Ascending aorta (tissue), 2 donors: ENCODE measurements at regions not wholly inside any gene's neighbourhood (a gene's known extent, or its start where the extent isn't known, plus 50 kb on each side); places are given as distances from the start of the nearest gene placed in this dataset.

Experiments
- DNase-seq, 2 donors: peaks; one replicate each; pipeline ENCODE4 v3.0.0-alpha.2; 2019; ENCODE audit warnings: low spot score in 2 of 2
- H3K27ac ChIP-seq, 2 donors: fragments of 200-600 bp; sonication (generic); one replicate each; pipeline ENCODE4 v1.5.1; 2016 to 2017; ENCODE audit warnings: mild to moderate bottlenecking in 1 of 2
- H3K27me3 ChIP-seq: fragments of 200-600 bp; sonication (generic); one replicate; pipeline ENCODE4 v1.5.1; 2017
- H3K36me3 ChIP-seq, 2 donors: fragments of 200-600 bp; sonication (generic); one replicate each; pipeline ENCODE4 v1.5.1; 2016
- H3K4me1 ChIP-seq, 2 donors: fragments of 200-600 bp; sonication (generic); one replicate each; pipeline ENCODE4 v1.5.1; 2016 to 2017; ENCODE audit warnings: mild to moderate bottlenecking in 1 of 2
- H3K4me3 ChIP-seq, 2 donors: fragments of 200-600 bp; sonication (generic); one replicate each; pipeline ENCODE4 v1.5.1; 2016 to 2017; ENCODE audit warnings: mild to moderate bottlenecking in 1 of 2
- H3K9me3 ChIP-seq, 2 donors: fragments of 200-600 bp; sonication (generic); one replicate each; pipeline ENCODE4 v1.5.1; 2016
- intact Hi-C: fragments of 100-400 bp; cut with DNase I; formaldehyde crosslinking; loops from one replicate; pipeline ENCODE4 v1.15.1; 2023
- TF ChIP-seq, protein P1 (sequence below), 3 experiments: fragments of 200-600 bp in 2 of 3; fragments of 450-650 bp in 1 of 3; sonication (generic) in 2 of 3; IDR thresholded peaks; one replicate each; pipeline ENCODE4 v1.5.1; 2016 to 2019; ENCODE audit warnings: antibody characterized with exemption in 3 of 3, mild to moderate bottlenecking in 1 of 3, moderate library complexity in 1 of 3

DNA sequence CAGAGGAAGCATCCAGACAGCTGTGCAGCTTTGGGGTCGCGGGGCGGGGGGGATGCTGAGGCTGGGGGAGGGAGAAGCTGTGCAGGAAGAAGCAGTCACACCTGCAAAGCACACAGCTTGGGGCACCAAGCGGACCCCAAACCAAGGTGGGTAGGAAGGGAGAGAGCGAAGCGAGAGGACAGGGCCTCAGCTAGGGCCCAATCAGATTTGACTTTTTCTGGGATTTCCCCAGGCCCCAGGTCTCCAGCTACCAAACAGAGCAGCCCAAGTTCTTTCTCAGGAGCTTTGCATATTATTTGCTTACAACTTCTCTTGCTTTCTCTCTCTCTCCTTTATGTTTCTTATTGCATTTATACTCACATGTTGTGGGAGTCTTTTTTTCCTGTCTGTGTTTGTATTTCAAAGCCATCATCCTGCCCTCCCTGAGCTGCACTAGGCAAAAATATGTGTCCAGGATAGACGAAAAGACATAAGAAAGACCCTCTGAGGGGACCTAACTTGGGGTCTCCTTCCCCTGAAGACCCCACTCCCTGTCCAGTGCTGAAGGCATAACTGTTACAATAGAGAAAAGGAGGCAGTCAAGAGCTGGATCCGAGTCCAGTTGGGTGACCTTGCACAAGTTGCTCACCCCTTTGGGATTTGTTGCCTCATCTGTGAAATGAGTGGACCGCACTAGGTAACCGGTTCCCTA, 50.6 kb upstream of the SMNDC1 start:
- Histone ChIP-seq H3K27me3 (no peaks in the 10 kb centered on the region), H3K27ac (no peak overlapping the region), H3K9me3 (no peaks in the 10 kb centered on the region), H3K4me3 (no peak overlapping the region), H3K4me1 (peaks cover 0 to 3% of the 10 kb centered on the region in 2 donors), H3K36me3 (no peaks in the 10 kb centered on the region)
- no peak for DNase-seq
- intact Hi-C loops, result no loop called here
- TF ChIP-seq, protein P1, sequence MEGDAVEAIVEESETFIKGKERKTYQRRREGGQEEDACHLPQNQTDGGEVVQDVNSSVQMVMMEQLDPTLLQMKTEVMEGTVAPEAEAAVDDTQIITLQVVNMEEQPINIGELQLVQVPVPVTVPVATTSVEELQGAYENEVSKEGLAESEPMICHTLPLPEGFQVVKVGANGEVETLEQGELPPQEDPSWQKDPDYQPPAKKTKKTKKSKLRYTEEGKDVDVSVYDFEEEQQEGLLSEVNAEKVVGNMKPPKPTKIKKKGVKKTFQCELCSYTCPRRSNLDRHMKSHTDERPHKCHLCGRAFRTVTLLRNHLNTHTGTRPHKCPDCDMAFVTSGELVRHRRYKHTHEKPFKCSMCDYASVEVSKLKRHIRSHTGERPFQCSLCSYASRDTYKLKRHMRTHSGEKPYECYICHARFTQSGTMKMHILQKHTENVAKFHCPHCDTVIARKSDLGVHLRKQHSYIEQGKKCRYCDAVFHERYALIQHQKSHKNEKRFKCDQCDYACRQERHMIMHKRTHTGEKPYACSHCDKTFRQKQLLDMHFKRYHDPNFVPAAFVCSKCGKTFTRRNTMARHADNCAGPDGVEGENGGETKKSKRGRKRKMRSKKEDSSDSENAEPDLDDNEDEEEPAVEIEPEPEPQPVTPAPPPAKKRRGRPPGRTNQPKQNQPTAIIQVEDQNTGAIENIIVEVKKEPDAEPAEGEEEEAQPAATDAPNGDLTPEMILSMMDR (IDR thresholded peaks at IDR 0.05), result no peak

DNA sequence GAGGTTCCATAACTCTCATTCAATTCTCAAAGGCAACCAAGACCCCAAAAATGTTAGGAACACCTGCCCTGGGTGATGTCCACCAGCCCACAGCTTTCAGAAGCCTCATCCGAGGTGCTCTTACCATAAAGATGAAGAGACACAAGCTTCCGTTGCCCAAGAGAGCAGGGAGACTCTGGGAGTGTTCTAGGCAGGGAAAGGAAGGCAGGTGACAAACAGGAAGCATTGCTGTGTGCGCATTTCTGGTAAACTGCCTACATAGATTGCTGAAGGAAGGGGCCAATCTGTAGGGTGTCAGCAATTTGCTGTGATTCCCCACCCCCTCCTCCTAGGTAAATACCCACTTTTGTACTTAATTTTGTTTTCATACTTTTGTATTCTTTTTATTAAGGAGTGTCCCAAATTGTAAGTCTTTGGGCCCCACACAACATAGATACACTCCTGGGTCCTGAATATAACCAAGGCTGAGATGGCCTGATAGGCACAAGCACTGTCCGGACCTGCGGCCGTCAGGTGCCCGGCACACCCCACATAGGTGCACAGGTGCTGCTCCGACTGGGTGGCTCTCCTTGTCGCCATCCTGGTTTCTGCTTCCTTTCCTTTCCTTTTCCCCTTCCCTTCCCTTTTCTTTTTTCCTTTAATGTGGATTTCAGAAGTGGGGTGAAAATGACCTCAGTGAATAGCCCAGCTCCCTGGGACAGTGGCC, 51.4 kb upstream of the SMNDC1 start:
- H3K9me3 ChIP-seq, result no peaks in the 10 kb centered on the region
- intact Hi-C loops, result no loop called here
- H3K27ac ChIP-seq, result no peak overlapping the region
- no peak for DNase-seq
- no peaks in the 10 kb centered on the region for H3K27me3 ChIP-seq
- TF ChIP-seq, protein P1 (IDR thresholded peaks at IDR 0.05), result no peak
- peaks cover 0 to 3% of the 10 kb centered on the region in 2 donors for H3K4me1 ChIP-seq
- H3K4me3 ChIP-seq, result no peak overlapping the region
- H3K36me3 ChIP-seq, result no peaks in the 10 kb centered on the region

DNA sequence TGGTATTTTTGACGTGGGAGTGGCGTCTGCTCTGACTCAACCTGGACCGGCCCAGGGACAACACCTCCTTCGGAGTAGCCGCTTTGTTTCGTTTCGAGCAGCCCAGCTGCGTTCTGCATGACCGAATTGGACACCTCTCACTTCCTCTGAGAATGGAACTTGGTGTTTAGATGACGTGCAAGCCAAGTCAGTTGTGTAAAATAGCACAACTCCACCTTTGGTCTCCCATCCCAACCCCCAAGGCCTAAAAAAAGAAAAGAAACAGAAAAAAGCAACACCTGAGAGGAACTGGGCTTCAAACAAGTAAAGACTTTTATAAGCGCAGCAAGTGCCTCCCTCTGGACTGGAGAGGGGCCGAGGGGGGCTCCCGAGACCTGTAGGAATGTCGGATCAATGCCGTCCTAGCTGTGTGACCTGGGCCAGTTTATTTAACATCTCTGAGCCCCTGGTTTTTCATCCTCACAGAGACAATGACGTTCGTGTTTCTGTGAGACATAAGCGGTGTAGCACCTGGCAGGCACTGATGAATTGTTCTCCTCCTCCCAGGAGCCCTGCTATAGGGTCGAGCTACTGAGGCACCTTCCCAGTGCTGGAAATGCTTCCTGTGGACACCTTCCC, 52.0 kb upstream of the SMNDC1 start:
- Histone ChIP-seq H3K9me3 (no peaks in the 10 kb centered on the region), H3K36me3 (no peaks in the 10 kb centered on the region), H3K27ac (no peak overlapping the region), H3K4me3 (no peak overlapping the region), H3K4me1 (peaks cover 0 to 3% of the 10 kb centered on the region in 2 donors), H3K27me3 (no peaks in the 10 kb centered on the region)
- TF ChIP-seq, protein P1 (IDR thresholded peaks at IDR 0.05), result no peak
- intact Hi-C loops, result no loop called here
- DNase-seq, result peak in 1 of 2 donors; percentile 39

DNA sequence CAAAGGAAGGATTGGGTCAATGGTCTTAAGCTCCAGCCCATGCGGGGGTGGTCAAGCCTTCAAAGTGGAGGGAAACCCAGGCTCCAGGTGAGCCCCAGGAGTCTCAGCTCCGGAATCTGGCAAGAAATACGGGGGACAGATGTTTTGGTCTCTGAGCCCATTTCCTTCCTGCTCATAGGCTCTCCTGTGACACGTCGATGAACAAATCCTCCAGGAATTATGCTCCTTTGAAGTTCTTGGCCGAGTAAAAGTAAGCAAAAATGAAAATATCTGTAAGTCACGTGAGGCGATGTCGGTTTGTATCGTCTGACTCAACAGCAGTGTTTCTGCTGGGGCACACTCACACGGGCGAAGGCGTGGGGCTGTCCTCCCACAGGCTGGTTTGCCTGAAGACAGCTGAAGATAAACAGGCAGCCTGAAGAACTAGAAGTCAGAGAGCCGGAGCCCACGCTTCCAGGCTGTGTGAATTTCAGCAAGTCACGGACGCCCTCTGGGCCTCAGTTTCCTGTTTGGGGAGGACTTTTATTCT, 52.6 kb upstream of the SMNDC1 start:
- H3K4me1 ChIP-seq, result peaks cover 0 to 3% of the 10 kb centered on the region in 2 donors
- H3K4me3 ChIP-seq, result no peak overlapping the region
- TF ChIP-seq, protein P1 (IDR thresholded peaks at IDR 0.05), result no peak
- no peak overlapping the region for H3K27ac ChIP-seq
- no peaks in the 10 kb centered on the region for H3K9me3 ChIP-seq
- H3K27me3 ChIP-seq, result no peaks in the 10 kb centered on the region
- no peaks in the 10 kb centered on the region for H3K36me3 ChIP-seq
- intact Hi-C loops, result no loop called here
- DNase-seq, result no peak

DNA sequence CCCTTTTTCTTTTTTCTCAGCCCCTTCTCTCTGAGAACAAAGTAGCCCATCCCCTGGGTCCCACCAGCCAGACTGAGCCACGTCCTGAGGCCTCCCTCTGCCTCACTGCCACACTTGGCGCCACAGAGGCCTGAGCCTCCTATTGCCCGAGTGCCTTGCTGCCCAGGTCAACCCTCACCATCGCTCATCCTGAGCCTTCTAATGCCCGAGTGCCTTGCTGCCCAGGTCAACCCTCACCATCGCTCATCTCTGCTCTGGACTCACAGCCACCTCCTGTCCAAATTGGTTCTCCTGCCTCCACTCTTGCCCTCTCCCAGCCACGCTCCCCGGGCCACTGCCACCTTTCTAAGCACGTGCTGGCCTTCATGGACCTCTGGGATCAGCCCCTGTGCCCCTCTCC, 53.2 kb upstream of the SMNDC1 start:
- TF ChIP-seq, protein P1 (IDR thresholded peaks at IDR 0.05), result no peak
- no peaks in the 10 kb centered on the region for H3K27me3 ChIP-seq
- H3K9me3 ChIP-seq, result no peaks in the 10 kb centered on the region
- DNase-seq, result no peak
- no peaks in the 10 kb centered on the region for H3K36me3 ChIP-seq
- no peak overlapping the region for H3K4me3 ChIP-seq
- peaks cover 0 to 3% of the 10 kb centered on the region in 2 donors for H3K4me1 ChIP-seq
- no peak overlapping the region for H3K27ac ChIP-seq
- intact Hi-C loops, result no loop called here
